ENCODE measurements at regions not wholly inside any gene's neighbourhood (a gene's known extent, or its start where the extent isn't known, plus 50 kb on each side); places are given as distances from the start of the nearest gene placed in this dataset.

GRCh38 chr3:1007866-1008265, 85.0 kb upstream of the CNTN6 start:
- H3K4me1 Mint-ChIP-seq = no peaks in the 10 kb centered on the region
- ChIA-PET CTCF (no interaction called here), POLR2A (no interaction called here)
- no peak for TF ChIP-seq ZNF317 (CRISPR knock-in tag; IDR thresholded peaks at IDR 0.05; ENCODE audit: borderline replicate concordance, low read depth)
- no peak for TF ChIP-seq CTCF (IDR thresholded peaks at IDR 0.05)
- no peak for TF ChIP-seq KAT7 (CRISPR knock-in tag; IDR thresholded peaks at IDR 0.05; ENCODE audit: borderline replicate concordance)
- TF ChIP-seq SMAD3 (CRISPR knock-in tag; IDR thresholded peaks at IDR 0.05; ENCODE audit: borderline replicate concordance) = no peak
- no peak for TF ChIP-seq ZNF671 (CRISPR knock-in tag; IDR thresholded peaks at IDR 0.05)
- TF ChIP-seq FOXP1 (CRISPR knock-in tag; IDR thresholded peaks at IDR 0.05; ENCODE audit: borderline replicate concordance) = no peak
- no peak for TF ChIP-seq ZNF512 (CRISPR knock-in tag; IDR thresholded peaks at IDR 0.05; ENCODE audit: borderline replicate concordance)
- peaks cover 52% of the 10 kb centered on the region for H3K36me3 Mint-ChIP-seq
- no peak overlapping the region for H3K27ac Mint-ChIP-seq
- ATAC-seq (no peak), DNase-seq (ENCODE audit: low spot score) (no peak)
- peaks cover 60% of the 10 kb centered on the region for H3K9me3 Mint-ChIP-seq
- no peak overlapping the region for H3K4me3 Mint-ChIP-seq
- H3K27me3 Mint-ChIP-seq (ENCODE audit: low read depth) = peaks cover 6% of the 10 kb centered on the region

GRCh38 chr3:1010228-1010627, 82.6 kb upstream of the CNTN6 start:
- Mint-ChIP-seq H3K36me3 (peaks cover 52% of the 10 kb centered on the region), H3K9me3 (peaks cover 62% of the 10 kb centered on the region), H3K27ac (no peak overlapping the region), H3K27me3 (ENCODE audit: low read depth) (peaks cover 6% of the 10 kb centered on the region), H3K4me1 (no peaks in the 10 kb centered on the region), H3K4me3 (no peak overlapping the region)
- ATAC-seq (no peak), DNase-seq (ENCODE audit: low spot score) (no peak)
- TF ChIP-seq CREM (CRISPR knock-in tag; IDR thresholded peaks at IDR 0.05) = no peak
- no peak for TF ChIP-seq ETV6 (CRISPR knock-in tag; IDR thresholded peaks at IDR 0.05)
- no peak for TF ChIP-seq ATF3 (CRISPR knock-in tag; conservative IDR thresholded peaks at IDR 0.05)
- TF ChIP-seq SMAD3 (CRISPR knock-in tag; IDR thresholded peaks at IDR 0.05; ENCODE audit: borderline replicate concordance) = no peak
- TF ChIP-seq CTCF (IDR thresholded peaks at IDR 0.05) = no peak
- no peak for TF ChIP-seq GRHL2 (CRISPR knock-in tag; IDR thresholded peaks at IDR 0.05; ENCODE audit: insufficient replicate concordance, severe bottlenecking)
- TF ChIP-seq ZNF396 (CRISPR knock-in tag; IDR thresholded peaks at IDR 0.05; ENCODE audit: borderline replicate concordance) = no peak
- no peak for TF ChIP-seq CBFB (CRISPR knock-in tag; IDR thresholded peaks at IDR 0.05; ENCODE audit: low read depth)
- ChIA-PET CTCF (no interaction called here), POLR2A (no interaction called here)

- Mint-ChIP-seq H3K4me1 (no peaks in the 10 kb centered on the region), H3K36me3 (peaks cover 52% of the 10 kb centered on the region), H3K4me3 (no peak overlapping the region), H3K27me3 (ENCODE audit: low read depth) (peaks cover 4% of the 10 kb centered on the region; the same call in 1 of the 2 replicates), H3K9me3 (peaks cover 67% of the 10 kb centered on the region), H3K27ac (no peak overlapping the region)
- DNase-seq (ENCODE audit: low spot score) = no peak
- no peak for ATAC-seq
- TF ChIP-seq ZNF138 (CRISPR knock-in tag; conservative IDR thresholded peaks at IDR 0.05) (no peak), ZNF317 (CRISPR knock-in tag; IDR thresholded peaks at IDR 0.05; ENCODE audit: borderline replicate concordance, low read depth) (no peak), MXD4 (CRISPR knock-in tag; IDR thresholded peaks at IDR 0.05; ENCODE audit: borderline replicate concordance) (no peak), PREB (CRISPR knock-in tag; IDR thresholded peaks at IDR 0.05; ENCODE audit: borderline replicate concordance) (no peak), ERG (CRISPR knock-in tag; IDR thresholded peaks at IDR 0.05) (no peak)
- ChIA-PET POLR2A (no interaction called here), CTCF (no interaction called here)
These were observed 77.0 kb upstream of the CNTN6 start for GRCh38 chr3:1015826-1016225.

Measured in WTC11 (cell line).